ENCODE measurements at regions not wholly inside any gene's neighbourhood (a gene's known extent, or its start where the extent isn't known, plus 50 kb on each side); places are given as distances from the start of the nearest gene placed in this dataset.

DNA sequence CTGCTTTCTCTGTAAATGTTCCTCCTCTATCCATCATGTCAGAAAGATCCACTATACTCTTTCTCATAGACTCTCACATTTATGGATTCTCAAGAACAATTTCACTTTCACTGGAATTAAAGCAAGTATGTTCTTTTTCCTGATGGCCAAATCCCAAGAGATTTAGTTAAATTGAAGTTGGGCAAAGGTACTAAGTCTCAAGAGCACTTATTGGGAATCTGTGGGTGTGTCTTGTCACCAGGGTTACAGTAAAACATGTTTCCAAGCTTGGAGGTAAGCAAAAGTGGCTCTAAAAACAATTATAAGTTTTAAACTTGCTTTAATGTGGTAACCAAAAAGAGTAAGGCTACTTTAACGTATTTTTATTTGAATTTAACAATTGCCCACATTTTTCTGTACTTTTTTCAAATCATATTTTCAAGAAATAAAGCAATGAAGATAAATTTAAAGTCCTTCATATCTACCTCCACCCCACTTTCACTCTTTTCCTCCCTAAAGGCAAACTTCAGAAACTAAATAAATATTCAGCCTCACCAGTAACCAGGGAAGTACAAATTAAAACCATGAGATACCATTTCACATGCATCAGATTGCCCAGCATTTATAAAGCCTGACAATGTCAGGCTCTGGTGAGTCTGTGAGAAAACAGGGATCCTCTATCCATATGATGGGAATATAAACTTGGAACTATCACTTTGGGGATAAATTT, 387.4 kb downstream of the CETN3 start:
- TF ChIP-seq, protein P1, sequence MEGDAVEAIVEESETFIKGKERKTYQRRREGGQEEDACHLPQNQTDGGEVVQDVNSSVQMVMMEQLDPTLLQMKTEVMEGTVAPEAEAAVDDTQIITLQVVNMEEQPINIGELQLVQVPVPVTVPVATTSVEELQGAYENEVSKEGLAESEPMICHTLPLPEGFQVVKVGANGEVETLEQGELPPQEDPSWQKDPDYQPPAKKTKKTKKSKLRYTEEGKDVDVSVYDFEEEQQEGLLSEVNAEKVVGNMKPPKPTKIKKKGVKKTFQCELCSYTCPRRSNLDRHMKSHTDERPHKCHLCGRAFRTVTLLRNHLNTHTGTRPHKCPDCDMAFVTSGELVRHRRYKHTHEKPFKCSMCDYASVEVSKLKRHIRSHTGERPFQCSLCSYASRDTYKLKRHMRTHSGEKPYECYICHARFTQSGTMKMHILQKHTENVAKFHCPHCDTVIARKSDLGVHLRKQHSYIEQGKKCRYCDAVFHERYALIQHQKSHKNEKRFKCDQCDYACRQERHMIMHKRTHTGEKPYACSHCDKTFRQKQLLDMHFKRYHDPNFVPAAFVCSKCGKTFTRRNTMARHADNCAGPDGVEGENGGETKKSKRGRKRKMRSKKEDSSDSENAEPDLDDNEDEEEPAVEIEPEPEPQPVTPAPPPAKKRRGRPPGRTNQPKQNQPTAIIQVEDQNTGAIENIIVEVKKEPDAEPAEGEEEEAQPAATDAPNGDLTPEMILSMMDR (IDR thresholded peaks at IDR 0.05) = no peak
- TF ChIP-seq POLR2A (IDR thresholded peaks at IDR 0.05) (no peak), POLR2AphosphoS5 (IDR thresholded peaks at IDR 0.05) (no peak)
